GM18870 (cell line): ENCODE measurements at regions not wholly inside any gene's neighbourhood (a gene's known extent, or its start where the extent isn't known, plus 50 kb on each side); places are given as distances from the start of the nearest gene placed in this dataset.
"Not testable (repeated sequence)": the region's sequence is repeated elsewhere in the genome, so short reads cannot be mapped to it uniquely, and the experiment has no call there.

Experiments
- ATAC-seq: cut with Tn5 transposase; IDR thresholded peaks from one replicate; pipeline ENCODE4 v1.9.1; 2021; ENCODE audit warnings: moderate library complexity; ENCODE audit not compliant: unreplicated experiment

DNA sequence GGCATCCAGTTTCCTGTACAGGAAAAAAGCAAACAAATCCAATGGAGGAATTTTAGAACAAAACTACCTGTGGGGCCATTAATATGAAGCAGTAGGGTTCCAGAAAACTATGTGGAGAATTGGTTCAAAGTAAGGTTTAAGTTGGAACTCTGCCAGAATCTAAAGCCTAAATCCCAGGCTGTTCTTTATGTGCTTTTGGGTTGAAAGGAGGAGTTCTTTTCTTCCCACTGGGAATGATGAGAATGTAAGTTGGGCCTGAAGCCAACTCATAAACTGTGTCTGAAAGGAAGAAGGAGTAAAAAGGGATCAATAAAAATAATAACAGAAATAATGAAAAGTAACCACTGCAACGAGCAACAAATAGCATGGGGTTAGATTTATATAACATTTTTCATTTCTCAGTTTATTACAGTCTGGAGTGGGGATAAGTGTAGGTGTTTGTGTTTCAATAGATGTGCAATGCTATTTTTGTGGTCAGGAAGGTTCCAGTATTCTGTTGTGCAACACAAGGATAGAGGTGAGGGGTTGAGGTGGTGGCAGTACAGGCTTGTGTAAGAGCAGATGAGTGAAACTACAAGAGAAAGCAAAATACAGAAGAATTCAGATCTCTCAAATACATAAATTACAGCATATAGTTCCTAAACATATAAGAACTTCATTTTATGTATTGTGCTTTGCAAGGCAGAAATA is 373.6 kb downstream of the EMP1 start:
- ATAC-seq = no peak

DNA sequence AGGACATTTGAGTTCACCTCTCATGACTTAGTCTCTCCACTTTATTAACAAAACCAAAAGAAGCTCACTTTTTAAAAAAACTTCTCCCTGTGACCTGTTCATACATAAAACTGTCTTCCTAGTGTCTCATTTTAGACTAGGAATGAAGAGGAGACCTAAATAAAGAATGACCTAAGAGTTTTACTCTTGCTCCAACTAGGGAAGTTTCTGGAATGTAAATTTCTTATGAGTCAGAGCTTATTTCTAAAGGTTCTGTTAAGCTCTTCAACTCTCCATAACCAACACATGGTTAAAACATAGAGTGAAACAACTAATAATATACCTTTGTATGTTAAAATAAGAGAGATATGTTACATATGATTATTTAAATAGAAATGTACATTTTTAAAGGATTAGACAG is 369.8 kb downstream of the EMP1 start:
- ATAC-seq = no peak

DNA sequence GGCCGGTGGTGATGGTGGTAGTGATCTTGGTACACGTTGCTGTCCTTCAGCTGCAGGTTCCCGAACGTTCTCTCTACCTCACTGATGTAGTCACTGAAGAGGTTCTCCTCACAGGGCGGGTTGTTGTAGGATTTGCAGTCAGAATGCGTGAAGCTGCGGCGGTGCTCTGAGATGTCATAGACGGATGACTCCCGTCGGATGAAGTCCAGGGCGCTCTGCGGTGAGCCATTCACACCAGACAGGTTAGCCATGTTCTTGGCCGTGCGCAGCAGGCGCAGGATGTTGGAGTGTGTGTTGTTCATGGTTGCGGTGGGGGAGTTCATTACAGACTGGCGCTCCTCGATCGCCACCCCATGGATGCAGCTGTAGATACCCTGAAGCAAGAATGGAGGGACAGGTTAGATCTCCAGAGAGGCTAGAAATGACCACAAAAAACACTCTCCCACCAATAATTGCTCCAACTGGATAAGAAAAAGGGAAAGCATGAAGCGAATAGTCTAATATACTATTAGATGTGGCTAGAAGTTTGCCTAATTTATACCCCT is 367.8 kb downstream of the EMP1 start:
- no peak for ATAC-seq

DNA sequence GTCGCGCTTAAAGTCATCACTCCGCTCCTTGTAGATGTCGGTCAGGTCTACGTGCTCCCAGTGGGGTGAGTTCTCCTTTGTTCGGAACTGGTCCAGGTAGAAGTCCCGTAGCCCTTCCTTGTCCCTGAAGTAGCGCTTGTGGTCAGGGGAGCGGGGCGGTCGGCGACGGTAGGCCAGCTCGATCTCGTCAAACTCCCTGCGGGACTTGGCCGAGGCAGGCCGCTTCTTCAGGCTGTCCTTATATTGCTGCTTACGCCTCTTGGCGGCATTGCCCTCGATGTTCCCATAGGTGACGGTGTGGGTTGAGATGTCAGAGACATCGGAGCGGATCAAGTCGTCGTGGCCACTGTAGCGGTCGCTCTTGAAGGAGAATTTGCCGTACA is 367.2 kb downstream of the EMP1 start:
- no peak for ATAC-seq

DNA sequence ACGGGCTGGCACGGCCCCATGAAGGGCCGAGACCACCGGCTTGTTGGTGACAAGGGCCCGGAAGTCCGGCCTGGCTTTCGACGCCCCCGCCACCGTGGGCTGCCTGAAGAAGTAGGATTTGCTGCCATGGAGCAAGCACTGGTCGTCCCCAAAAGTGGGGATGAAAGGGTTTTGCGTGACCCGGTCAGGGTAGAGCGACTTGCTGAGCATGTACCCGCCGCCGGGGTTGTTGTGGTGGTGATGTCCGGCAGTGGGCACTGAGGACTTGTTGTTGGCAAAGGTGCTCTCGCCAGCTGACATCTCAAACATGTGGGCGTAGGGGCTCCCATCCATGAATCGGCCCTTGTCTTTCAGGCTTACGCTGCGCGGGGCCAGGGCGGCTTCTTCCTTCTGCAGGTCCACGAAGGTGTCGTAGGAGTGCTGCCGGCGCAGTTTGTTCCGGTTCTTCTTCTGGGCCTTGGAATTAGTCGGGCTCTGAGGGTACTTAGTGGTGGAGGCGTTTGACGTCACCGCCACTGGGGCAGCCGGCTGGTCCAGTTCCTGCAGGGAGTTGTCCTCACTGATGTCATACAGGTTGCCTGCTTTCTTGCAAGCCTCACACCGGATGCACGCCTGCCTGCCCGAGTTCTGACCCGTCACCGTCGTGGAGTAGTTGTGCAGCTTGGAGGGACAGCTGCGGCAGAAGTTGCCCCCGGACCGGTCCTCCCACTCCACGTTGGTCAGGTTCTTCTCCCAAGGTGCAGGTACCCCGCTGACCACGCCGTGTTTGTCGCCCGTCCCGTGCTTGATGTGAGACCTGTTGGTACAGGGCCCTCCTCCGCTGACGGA is 366.6 kb downstream of the EMP1 start:
- ATAC-seq = no peak

DNA sequence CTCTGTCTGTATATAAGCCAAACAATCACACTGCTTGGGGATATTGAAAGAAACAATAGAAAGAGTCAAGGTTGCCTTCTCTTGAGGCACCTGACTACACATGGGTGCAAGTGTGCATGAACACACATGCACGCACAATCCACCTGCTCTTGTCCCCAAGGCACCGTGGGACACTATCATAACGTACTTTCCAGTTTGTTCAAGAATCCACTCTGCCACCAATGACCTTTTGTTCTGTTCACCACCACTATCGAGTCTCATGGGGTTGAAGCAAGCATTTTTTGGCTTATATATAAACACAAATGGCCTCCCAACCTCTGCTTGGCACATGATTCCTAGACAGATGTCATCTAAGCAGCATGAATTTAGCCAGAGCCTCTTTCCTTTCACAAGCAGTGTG is 365.4 kb downstream of the EMP1 start:
- no peak for ATAC-seq

DNA sequence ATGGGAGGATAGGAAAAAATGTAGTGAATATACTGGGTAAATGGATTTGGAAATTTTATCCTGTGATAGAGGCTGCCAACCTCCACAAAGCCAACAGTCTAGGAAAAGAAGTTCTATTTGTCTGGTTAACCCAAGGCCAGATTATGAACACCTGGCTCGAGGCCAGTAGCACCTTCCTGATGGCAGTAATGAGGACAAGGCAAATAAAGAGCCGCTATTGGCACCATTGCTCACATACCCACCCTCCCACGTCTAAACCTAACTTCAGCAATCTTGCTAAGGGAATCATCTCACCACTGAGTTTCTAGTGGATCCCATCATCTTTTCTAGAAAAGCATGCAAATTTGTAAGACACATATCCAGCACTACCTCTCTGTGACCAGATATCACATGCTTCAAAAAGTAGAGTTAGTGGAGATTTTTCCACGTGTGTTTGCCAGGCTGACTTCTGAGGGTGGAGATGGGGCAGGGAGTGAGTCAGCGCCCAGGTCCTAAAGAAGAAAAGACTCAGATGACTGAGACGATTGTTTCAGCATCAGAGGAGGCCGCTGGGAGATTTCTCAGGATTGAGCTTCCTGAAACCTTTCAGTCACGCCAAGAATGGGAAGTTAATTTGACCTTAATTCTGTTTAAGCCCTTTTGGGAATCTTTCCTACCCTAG is 362.9 kb downstream of the EMP1 start:
- ATAC-seq = no peak

DNA sequence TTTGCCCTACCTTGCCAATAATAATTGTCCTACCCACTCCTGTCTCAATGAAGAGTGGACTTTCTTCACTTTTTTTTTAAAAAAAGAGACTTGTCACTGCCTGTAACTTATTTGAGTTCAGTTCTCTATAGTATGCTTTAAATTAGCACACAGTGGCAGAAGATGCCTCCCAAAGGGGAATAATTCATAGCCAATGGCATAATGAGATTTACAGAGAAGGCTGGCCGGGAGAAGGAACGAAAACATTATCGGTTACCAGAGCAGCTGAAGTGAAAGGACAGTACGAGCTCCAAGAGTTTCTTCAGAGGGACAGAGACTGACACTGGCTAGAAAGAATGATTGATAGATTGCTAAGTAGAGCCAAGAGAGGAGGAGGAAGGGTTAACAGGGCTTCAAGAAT is 356.3 kb downstream of the EMP1 start:
- no peak for ATAC-seq

DNA sequence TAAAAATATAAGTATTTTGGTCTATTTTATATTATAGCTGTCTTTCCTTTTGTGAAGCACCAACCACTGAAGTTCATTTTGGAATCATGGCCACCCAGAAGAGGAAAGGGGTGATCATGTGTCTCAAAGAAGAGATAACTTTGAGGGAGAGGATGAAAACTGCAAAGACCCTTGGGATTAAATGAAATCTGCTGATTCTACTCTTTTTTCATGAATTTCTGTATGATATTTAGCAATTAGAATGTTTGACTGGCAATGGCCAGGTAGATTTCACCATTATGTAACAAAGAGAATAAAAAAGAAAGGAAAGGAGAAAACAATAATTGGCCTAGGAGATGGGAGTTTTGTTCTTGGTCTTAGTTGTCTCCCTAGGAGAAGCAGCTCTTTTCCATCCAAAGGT is 350.8 kb downstream of the EMP1 start:
- no peak for ATAC-seq

DNA sequence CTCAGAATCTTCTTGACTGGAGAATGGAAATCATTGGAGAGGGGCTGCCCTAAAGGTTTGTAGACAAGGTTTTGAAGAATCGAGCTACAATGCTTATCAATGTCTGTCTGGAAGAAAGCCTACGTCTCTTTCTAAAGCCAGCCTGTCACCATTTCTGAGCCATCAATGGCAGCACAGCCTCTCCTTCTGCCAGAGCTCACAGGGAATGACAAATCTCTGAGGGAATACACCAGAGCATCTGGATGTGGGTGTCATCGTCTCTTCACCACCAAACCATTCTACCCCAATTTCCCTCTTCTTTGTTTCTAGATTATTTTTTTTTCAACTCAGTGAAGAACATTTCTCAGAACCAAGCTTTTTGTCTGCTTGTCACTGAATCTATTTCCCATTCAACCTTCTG is 349.7 kb downstream of the EMP1 start:
- no peak for ATAC-seq

DNA sequence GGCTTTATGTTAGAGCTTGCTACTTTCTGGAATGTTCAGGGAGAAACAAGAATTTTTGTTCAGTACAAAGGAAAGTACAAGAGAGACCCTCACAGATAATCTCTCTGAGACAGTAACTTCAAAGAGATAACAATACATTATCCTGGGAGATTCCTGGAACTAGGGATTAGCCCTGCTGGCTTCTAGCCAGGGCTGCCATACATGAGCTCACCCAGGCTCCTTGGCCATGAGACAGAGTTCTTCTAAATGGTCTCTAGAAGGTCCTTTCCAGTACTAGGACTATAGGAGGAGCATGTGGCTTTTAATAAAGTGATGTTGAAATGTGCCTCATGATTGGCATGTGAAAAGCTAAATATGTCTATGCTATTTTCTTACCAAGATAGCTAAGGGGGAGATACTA is 342.5 kb downstream of the EMP1 start:
- ATAC-seq = no peak

DNA sequence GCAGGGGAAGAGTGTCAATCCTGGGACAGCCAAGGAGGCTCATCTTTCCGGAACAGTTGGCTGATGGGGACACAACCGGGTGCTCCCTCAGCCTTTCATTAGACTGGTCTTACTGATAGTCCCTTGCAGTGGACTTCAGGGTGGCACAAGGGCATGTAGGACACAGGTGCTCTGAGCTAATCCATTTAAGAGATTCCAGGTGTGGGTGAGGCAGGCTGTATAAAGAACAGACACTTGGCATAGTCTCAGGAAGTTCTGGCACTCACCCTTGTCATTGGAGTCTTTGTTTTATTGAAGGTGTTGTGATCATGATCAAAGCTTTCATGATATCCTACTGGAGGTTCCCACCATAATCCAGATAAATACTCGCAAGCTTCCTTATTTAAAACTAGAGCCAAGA is 341.6 kb downstream of the EMP1 start:
- ATAC-seq = no peak

DNA sequence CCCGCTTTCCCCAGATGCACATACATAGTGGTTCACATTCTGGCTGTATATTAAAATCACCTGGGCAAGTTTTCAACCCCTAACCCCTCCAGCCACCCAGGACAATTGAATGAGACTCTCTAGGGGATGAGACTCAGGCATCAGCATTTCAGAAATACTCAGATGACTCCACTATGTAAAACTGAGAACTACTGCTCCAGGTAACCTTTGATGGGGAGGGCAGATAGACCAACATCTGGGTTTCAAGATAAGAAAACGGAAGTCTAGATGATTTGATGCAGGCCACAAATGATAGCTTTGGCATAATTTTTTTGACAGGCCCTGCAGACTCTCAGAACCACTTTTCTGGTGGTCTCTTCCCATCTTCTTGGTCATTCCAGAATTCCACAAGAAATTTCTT is 341.1 kb downstream of the EMP1 start:
- ATAC-seq = peak; percentile 53

DNA sequence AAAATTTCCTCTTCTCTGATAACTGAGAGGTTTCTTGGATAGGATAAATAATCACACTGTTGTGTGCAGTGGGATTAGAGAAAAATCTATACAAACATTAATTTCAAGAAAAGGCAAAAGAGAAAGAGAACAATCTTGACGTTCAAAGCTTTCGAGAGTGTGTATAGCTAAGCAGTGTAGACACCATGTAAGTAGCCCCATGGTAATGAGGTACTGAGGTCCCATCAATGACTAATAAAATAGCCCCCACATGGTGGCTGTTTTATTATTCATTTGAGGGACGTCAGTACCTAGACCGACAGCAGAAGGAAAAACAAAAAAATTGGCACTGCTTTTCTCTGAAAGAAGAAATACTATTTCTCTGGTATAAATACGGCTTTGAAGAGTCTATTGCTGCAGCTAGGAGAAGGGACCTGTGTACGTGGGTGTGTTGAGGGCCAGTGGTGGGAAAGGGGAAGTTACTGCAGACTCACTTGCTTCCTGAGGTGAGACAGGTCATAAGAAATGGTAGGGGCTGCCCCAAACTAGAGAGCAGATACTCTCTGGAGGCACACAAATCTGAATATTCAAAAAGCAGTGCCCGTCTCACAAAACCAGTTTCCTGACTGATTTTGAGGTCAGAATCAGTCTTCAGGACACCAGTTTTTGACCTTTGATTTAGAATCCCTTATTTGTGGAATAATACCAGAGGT is 339.8 kb downstream of the EMP1 start:
- ATAC-seq = peak; percentile 94

DNA sequence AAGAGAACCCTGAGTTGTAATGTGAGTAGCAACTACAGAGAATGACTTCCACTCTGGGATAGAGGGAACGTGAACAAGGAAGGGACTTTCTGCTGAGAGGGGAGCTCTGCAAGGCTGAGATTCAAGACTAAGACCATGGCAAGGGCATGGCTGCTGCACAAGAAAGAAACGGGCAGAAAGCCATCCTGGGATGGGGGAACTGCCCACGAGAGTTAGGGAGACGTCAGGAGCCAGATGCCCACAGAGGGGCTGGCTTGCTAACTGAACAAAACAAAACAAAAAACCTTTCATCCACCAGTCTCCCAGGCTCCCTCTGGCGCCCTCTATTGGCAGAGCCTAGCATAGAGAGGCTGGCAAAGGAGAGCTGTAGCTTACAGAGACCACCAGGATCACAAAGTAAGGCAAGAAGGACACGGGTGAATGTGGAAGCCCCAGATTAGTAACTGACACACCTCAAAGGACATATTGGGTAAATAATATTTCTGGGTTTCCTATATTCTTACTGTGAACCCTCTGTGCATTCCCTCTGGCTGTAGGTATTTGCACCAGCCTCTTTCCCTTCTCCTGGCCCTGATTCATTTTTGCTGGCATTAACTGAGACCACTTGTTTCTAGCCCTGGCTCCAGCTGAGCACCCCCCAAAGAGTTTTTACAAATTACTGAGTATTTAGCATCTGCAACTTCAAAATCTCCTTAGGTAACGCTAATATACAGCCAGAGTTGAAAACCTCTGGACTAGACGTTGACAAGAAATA is 338.3 kb downstream of the EMP1 start:
- ATAC-seq = no peak

DNA sequence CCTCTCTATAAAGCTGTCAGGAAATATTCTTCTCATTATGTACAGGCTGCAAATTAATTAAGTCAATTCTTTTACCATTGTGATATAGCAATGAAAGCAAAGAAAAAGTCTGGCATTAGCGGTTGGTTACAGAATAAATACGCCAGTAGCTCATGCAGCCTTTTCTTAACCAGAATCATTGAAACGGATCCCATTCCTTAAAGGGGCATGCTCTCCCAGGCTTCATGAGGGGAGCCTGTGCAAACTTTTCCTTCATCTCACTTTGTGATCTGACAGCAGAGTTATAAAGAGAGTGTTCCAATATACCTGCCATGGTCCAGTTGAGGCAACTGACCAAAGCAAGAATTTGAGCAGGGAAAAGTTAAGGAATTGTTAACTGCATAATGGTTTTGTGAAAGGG is 337.7 kb downstream of the EMP1 start:
- no peak for ATAC-seq

DNA sequence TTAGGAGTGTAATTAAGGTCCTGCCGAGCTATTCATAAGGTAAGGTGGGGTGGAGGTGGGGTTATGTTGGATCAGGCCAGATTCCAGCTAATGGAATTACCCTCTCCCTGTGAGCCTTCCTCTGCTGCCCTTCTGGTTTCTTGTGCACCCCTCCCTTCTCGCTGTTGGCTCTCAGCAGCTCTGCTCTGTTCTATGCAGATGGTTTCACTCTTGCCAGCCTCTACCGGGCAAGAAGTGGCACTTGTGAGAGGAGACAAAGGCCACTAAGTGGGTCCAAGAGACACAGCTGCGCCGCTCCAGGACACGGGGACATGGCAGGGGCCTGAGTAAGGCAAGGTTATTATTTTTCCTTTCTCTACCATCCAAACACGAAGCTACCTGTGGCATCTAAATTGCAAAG is 334.4 kb downstream of the EMP1 start:
- ATAC-seq = no peak

DNA sequence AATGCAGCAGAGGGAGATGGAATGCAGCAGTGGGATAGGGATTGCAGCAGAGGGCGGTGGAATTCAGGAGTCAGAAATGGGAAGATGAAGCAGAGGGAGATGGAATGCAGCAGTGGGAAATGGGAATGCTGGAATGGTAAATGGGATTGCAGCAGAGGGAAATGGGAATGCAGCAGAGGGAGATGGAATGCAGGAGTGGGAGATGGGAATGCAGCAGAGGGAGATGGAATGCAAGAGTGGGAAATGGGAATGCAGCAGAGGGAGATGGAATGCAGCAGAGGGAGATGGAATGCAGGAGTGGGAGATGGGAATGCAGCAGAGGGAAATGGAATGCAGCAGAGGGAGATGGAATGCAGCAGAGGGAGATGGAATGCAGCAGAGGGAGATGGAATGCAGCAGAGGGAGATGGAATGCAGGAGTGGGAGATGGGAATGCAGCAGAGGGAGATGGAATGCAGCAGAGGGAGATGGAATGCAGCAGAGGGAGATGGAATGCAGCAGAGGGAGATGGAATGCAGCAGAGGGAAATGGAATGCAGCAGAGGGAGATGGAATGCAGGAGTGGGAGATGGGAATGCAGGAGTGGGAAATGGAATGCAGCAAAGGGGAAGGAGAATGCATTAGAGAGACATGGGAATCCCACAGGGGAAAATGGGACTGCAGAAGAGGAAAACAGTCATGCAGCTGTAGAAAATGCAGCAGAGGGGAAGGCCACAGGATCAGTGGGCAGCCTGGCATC is 329.8 kb downstream of the EMP1 start:
- not testable (repeated sequence) for ATAC-seq

DNA sequence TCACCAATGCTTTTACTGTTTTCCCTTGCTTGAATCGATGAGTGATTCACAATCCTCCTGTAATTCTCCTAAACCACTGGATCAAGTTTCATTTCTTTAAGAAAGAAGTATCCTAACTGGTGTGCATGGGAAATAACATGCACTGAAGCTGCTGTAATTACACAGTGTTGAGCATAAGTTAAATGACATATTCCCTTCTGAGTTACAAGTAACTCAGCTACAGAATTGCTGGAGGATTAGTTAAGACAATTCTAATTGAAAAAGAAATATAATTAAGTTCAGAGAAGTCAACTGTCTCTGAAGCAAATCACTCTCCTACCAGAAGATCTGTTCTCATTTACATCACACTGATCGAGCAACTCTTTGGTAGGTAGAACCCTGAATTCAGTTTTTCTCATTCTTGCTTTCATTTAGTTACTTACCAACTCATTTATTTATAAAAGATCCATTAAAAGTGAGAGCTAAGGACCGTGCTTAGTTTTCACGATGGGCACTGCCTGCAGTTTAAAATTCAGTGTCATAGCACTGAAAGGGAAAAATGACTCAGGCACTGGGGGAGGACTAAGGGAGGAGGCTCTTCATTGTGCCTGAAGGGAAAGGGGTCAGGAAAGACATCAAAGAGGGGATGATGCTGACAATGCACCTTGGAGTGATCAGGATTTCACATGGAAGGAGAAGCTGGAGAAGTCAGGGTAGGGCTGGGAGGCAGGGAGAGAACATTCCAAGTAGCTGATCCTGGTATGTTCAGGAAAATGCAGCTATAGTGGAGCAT is 327.2 kb downstream of the EMP1 start:
- no peak for ATAC-seq
